WTC11 (cell line): ENCODE measurements at regions not wholly inside any gene's neighbourhood (a gene's known extent, or its start where the extent isn't known, plus 50 kb on each side); places are given as distances from the start of the nearest gene placed in this dataset.

Source experiments
- ATAC-seq: fragments of 200-7000 bp; cut with Tn5 transposase; 2 replicates; pipeline ENCODE4 v1.10.0; 2021; ENCODE audit warnings: mild to moderate bottlenecking, moderate library complexity
- CTCF ChIA-PET: fragments of 300-600 bp; sonication (Branson Sonifier 250); formaldehyde crosslinking; loops from one replicate; lab custom pipeline; 2021; ENCODE audit warnings: antibody characterized with exemption; lab: Charles Lee
- POLR2A ChIA-PET: fragments of 350-600 bp; sonication (Branson Sonifier 250); formaldehyde crosslinking; loops from one replicate; lab custom pipeline; 2021; ENCODE audit warnings: antibody characterized with exemption; lab: Charles Lee
- DNase-seq: peaks from one replicate; pipeline ENCODE4 v3.0.0; 2021; ENCODE audit warnings: low spot score
- H3K27ac Mint-ChIP-seq: 2 replicates; pipeline ENCODE4 v1.8.0; 2021; ENCODE audit warnings: mixed read lengths
- H3K27me3 Mint-ChIP-seq: 2 replicates; pipeline ENCODE4 v1.8.0; 2021; ENCODE audit warnings: low read depth, mild to moderate bottlenecking, moderate library complexity, mixed read lengths
- H3K36me3 Mint-ChIP-seq: 2 replicates; pipeline ENCODE4 v1.8.0; 2021; ENCODE audit warnings: mixed read lengths
- H3K4me1 Mint-ChIP-seq: 2 replicates; pipeline ENCODE4 v1.8.0; 2022; ENCODE audit warnings: mixed read lengths
- H3K4me3 Mint-ChIP-seq: 2 replicates; pipeline ENCODE4 v1.8.0; 2021; ENCODE audit warnings: mild to moderate bottlenecking, moderate library complexity, mixed read lengths
- H3K9me3 Mint-ChIP-seq: 2 replicates; pipeline ENCODE4 v1.8.0; 2021; ENCODE audit warnings: mixed read lengths
- AR ChIP-seq: fragments of 250-450 bp; sonication (Bioruptor Pico); IDR thresholded peaks from 2 replicates; pipeline ENCODE4 v1.9.0; 2021; ENCODE audit warnings: mild to moderate bottlenecking
- E2F5 ChIP-seq: sonication (generic); formaldehyde crosslinking; IDR thresholded peaks from 2 replicates; pipeline ENCODE4 v1.8.1; 2022; ENCODE audit warnings: mild to moderate bottlenecking, moderate library complexity, missing genetic modification reagents
- ELF4 ChIP-seq: sonication (generic); formaldehyde crosslinking; IDR thresholded peaks from 2 replicates; pipeline ENCODE4 v1.8.1; 2022; ENCODE audit warnings: low read depth, mild to moderate bottlenecking, moderate library complexity, missing genetic modification reagents
- EMX1 ChIP-seq: fragments of 250-450 bp; sonication (Bioruptor Pico); IDR thresholded peaks from 2 replicates; pipeline ENCODE4 v1.8.0; 2021; ENCODE audit warnings: mild to moderate bottlenecking
- ESRRA ChIP-seq: sonication (generic); formaldehyde crosslinking; IDR thresholded peaks from 2 replicates; pipeline ENCODE4 v1.8.1; 2022; ENCODE audit warnings: mild to moderate bottlenecking, missing genetic modification reagents, borderline replicate concordance
- FOXJ3 ChIP-seq: sonication (generic); formaldehyde crosslinking; IDR thresholded peaks from 2 replicates; pipeline ENCODE4 v1.9.0; 2021; ENCODE audit warnings: missing genetic modification reagents, mild to moderate bottlenecking, borderline replicate concordance
- GABPB1 ChIP-seq: sonication (generic); formaldehyde crosslinking; IDR thresholded peaks from 2 replicates; pipeline ENCODE4 v1.8.1; 2023; ENCODE audit warnings: mild to moderate bottlenecking, missing genetic modification reagents
- JUN ChIP-seq: sonication (generic); formaldehyde crosslinking; IDR thresholded peaks from 2 replicates; pipeline ENCODE4 v1.8.0; 2023; ENCODE audit warnings: mild to moderate bottlenecking, missing genetic modification reagents
- KAT7 ChIP-seq: sonication (generic); formaldehyde crosslinking; IDR thresholded peaks from 2 replicates; pipeline ENCODE4 v1.8.1; 2023; ENCODE audit warnings: missing genetic modification reagents, mild to moderate bottlenecking, borderline replicate concordance
- MAX ChIP-seq: sonication (generic); formaldehyde crosslinking; IDR thresholded peaks from 2 replicates; pipeline ENCODE4 v1.8.0; 2022; ENCODE audit warnings: mild to moderate bottlenecking, missing genetic modification reagents
- NFATC4 ChIP-seq: fragments of 250-450 bp; sonication (Bioruptor Pico); IDR thresholded peaks from 2 replicates; pipeline ENCODE4 v1.9.0; 2021; ENCODE audit warnings: mild to moderate bottlenecking
- OVOL2 ChIP-seq: fragments of 250-450 bp; sonication (Bioruptor Pico); IDR thresholded peaks from 2 replicates; pipeline ENCODE4 v1.9.0; 2021; ENCODE audit warnings: mild to moderate bottlenecking, borderline replicate concordance
- TEAD1 ChIP-seq: sonication (generic); formaldehyde crosslinking; IDR thresholded peaks from 2 replicates; pipeline ENCODE4 v1.8.0; 2022; ENCODE audit warnings: mild to moderate bottlenecking, missing genetic modification reagents
- TEAD4 ChIP-seq: sonication (generic); formaldehyde crosslinking; IDR thresholded peaks from 2 replicates; pipeline ENCODE4 v1.8.0; 2022; ENCODE audit warnings: mild to moderate bottlenecking, missing genetic modification reagents
- USF1 ChIP-seq: sonication (generic); formaldehyde crosslinking; IDR thresholded peaks from 2 replicates; pipeline ENCODE4 v1.8.0; 2022; ENCODE audit warnings: mild to moderate bottlenecking, missing genetic modification reagents
- ZNF138 ChIP-seq: sonication (generic); formaldehyde crosslinking; conservative IDR thresholded peaks from 2 replicates; pipeline ENCODE4 v1.8.1; 2022; ENCODE audit warnings: mild to moderate bottlenecking, moderate library complexity, missing genetic modification reagents
- ZNF317 ChIP-seq: sonication (generic); formaldehyde crosslinking; IDR thresholded peaks from 2 replicates; pipeline ENCODE4 v1.8.1; 2023; ENCODE audit warnings: low read depth, mild to moderate bottlenecking, moderate library complexity, missing genetic modification reagents, borderline replicate concordance
- ZNF423 ChIP-seq: fragments of 250-450 bp; sonication (Bioruptor Pico); IDR thresholded peaks from 2 replicates; pipeline ENCODE4 v2.1.2; 2022; ENCODE audit warnings: mild to moderate bottlenecking, moderate library complexity
- ZNF425 ChIP-seq: fragments of 250-450 bp; sonication (Bioruptor Pico); conservative IDR thresholded peaks from 2 replicates; pipeline ENCODE4 v1.9.0; 2021; ENCODE audit warnings: mild to moderate bottlenecking
- ZNF512 ChIP-seq: sonication (generic); formaldehyde crosslinking; IDR thresholded peaks from 2 replicates; pipeline ENCODE4 v1.8.1; 2022; ENCODE audit warnings: missing genetic modification reagents, borderline replicate concordance

- no peak for TF ChIP-seq AR (CRISPR knock-in tag)
- TF ChIP-seq, all 79 proteins: peak for 0
Measured at GRCh38 chr6:87808005-87808757, 106.1 kb upstream of the AKIRIN2 start (continued).

- TF ChIP-seq MAX (CRISPR knock-in tag) (no peak), OVOL2 (CRISPR knock-in tag) (no peak), ZNF138 (CRISPR knock-in tag) (no peak), NFATC4 (CRISPR knock-in tag) (no peak), TEAD4 (CRISPR knock-in tag) (no peak), USF1 (CRISPR knock-in tag) (no peak), ZNF512 (CRISPR knock-in tag) (no peak), ZNF425 (no peak), E2F5 (CRISPR knock-in tag) (no peak), ZNF423 (no peak), KAT7 (CRISPR knock-in tag) (no peak), EMX1 (CRISPR knock-in tag) (no peak), ELF4 (CRISPR knock-in tag) (no peak)
- H3K27me3 Mint-ChIP-seq: no peaks in the 10 kb centered on the region
- no peaks in the 10 kb centered on the region for H3K4me1 Mint-ChIP-seq
- ChIA-PET POLR2A (no interaction called here), CTCF (no interaction called here)
- H3K36me3 Mint-ChIP-seq: no peaks in the 10 kb centered on the region
- DNase-seq (no peak), ATAC-seq (no peak)
- H3K9me3 Mint-ChIP-seq: no peaks in the 10 kb centered on the region
- H3K27ac Mint-ChIP-seq: no peak overlapping the region
- H3K4me3 Mint-ChIP-seq: no peak overlapping the region
Measured at GRCh38 chr6:87807475-87807874, 105.4 kb upstream of the AKIRIN2 start.

GRCh38 chr6:87806635-87807034 is 104.6 kb upstream of the AKIRIN2 start:
- Mint-ChIP-seq H3K4me3 (no peak overlapping the region), H3K27ac (no peak overlapping the region), H3K36me3 (no peaks in the 10 kb centered on the region), H3K27me3 (no peaks in the 10 kb centered on the region), H3K4me1 (no peaks in the 10 kb centered on the region), H3K9me3 (no peaks in the 10 kb centered on the region)
- DNase-seq (no peak), ATAC-seq (no peak)
- ChIA-PET CTCF (no interaction called here), POLR2A (no interaction called here)
- TF ChIP-seq GABPB1 (CRISPR knock-in tag): no peak
- TF ChIP-seq ZNF512 (CRISPR knock-in tag): no peak
- TF ChIP-seq TEAD4 (CRISPR knock-in tag): no peak
- no peak for TF ChIP-seq TEAD1 (CRISPR knock-in tag)
- TF ChIP-seq ZNF423: no peak
- no peak for TF ChIP-seq ZNF317 (CRISPR knock-in tag)
- no peak for TF ChIP-seq JUN (CRISPR knock-in tag)
- TF ChIP-seq ESRRA (CRISPR knock-in tag): no peak
- TF ChIP-seq FOXJ3: no peak
